OCI-LY7 (cell line): ENCODE measurements at regions not wholly inside any gene's neighbourhood (a gene's known extent, or its start where the extent isn't known, plus 50 kb on each side); places are given as distances from the start of the nearest gene placed in this dataset.

Source experiments
- CTCF ChIP-seq: fragments of 200-600 bp; sonication (generic); conservative IDR thresholded peaks from 2 replicates; pipeline ENCODE4 v1.5.1; 2014; ENCODE audit warnings: mild to moderate bottlenecking, antibody characterized with exemption, low read length, moderate library complexity, mixed read lengths
- EZH2phosphoT487 ChIP-seq: fragments of 200-600 bp; sonication (generic); IDR thresholded peaks from 2 replicates; pipeline ENCODE4 v1.6.1; 2018; ENCODE audit warnings: low read depth, borderline replicate concordance, mild to moderate bottlenecking, mixed run types, antibody characterized with exemption, low read length, moderate library complexity, mixed read lengths

GRCh38 chr2:121076498-121076820, 208.5 kb downstream of the TFCP2L1 start:
- TF ChIP-seq CTCF (no peak), EZH2phosphoT487 (no peak)
